ENCODE measurements at regions not wholly inside any gene's neighbourhood (a gene's known extent, or its start where the extent isn't known, plus 50 kb on each side); places are given as distances from the start of the nearest gene placed in this dataset.

DNA sequence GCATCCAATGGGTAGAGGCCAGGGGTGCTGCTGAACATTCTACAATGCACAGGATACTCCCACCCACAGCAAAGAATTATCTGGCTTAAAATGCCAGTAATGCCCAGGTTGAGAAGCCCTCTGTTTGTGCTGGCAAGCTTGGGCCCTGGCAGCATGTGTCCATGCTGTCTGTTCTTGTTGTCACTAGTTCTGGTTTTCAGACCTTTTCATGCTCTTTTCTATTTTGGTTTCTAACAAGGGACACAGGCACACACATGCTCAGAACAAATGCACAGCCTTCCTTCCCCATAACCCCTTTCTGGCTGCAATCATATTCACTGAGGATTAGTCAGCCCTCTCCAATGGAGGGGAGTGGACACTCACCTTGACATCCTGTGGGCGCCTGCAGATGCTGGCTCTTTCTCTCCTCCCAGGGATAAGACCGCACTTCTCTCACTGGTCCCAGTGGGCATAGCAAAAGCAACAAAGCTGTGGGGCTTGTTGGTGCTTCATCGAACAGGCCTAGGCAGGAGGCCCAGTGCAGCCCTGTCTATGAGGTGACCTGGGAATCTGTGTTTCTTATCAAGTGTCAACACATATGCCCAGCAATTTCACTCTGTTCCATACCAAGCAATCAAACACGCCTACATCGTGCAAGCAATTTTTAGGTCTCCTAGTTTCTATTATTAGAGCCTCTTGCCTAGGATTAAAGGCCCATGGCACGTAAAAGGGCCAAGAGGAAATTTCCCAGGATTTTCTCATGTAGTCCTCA, 271.1 kb upstream of the CCL2 start:
- H3K27me3 ChIP-seq (ENCODE audit: control insufficient read depth in 4 of 4, insufficient read depth in 4 of 4, low read length in 3 of 4): peaks cover 0 to 3% (median 0%) of the 10 kb centered on the region in 4 donors
- no peak overlapping the region for H3K9ac ChIP-seq (ENCODE audit: low read depth in 1 of 2, low read length in 2 of 2)
- TF ChIP-seq FOXA2 (IDR thresholded peaks at IDR 0.05): no peak
- TF ChIP-seq GABPA (IDR thresholded peaks at IDR 0.05 in 1 of 2, conservative IDR thresholded peaks at IDR 0.05 in 1 of 2): no peak
- TF ChIP-seq HNF4G (IDR thresholded peaks at IDR 0.05): no peak
- no peak for TF ChIP-seq HNF4A (conservative IDR thresholded peaks at IDR 0.05)
- no peak for TF ChIP-seq JUND (IDR thresholded peaks at IDR 0.05)
- TF ChIP-seq, protein P1, sequence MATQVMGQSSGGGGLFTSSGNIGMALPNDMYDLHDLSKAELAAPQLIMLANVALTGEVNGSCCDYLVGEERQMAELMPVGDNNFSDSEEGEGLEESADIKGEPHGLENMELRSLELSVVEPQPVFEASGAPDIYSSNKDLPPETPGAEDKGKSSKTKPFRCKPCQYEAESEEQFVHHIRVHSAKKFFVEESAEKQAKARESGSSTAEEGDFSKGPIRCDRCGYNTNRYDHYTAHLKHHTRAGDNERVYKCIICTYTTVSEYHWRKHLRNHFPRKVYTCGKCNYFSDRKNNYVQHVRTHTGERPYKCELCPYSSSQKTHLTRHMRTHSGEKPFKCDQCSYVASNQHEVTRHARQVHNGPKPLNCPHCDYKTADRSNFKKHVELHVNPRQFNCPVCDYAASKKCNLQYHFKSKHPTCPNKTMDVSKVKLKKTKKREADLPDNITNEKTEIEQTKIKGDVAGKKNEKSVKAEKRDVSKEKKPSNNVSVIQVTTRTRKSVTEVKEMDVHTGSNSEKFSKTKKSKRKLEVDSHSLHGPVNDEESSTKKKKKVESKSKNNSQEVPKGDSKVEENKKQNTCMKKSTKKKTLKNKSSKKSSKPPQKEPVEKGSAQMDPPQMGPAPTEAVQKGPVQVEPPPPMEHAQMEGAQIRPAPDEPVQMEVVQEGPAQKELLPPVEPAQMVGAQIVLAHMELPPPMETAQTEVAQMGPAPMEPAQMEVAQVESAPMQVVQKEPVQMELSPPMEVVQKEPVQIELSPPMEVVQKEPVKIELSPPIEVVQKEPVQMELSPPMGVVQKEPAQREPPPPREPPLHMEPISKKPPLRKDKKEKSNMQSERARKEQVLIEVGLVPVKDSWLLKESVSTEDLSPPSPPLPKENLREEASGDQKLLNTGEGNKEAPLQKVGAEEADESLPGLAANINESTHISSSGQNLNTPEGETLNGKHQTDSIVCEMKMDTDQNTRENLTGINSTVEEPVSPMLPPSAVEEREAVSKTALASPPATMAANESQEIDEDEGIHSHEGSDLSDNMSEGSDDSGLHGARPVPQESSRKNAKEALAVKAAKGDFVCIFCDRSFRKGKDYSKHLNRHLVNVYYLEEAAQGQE (IDR thresholded peaks at IDR 0.05): no peak
- no peak for TF ChIP-seq RXRA (IDR thresholded peaks at IDR 0.05)
- TF ChIP-seq, protein P2, sequence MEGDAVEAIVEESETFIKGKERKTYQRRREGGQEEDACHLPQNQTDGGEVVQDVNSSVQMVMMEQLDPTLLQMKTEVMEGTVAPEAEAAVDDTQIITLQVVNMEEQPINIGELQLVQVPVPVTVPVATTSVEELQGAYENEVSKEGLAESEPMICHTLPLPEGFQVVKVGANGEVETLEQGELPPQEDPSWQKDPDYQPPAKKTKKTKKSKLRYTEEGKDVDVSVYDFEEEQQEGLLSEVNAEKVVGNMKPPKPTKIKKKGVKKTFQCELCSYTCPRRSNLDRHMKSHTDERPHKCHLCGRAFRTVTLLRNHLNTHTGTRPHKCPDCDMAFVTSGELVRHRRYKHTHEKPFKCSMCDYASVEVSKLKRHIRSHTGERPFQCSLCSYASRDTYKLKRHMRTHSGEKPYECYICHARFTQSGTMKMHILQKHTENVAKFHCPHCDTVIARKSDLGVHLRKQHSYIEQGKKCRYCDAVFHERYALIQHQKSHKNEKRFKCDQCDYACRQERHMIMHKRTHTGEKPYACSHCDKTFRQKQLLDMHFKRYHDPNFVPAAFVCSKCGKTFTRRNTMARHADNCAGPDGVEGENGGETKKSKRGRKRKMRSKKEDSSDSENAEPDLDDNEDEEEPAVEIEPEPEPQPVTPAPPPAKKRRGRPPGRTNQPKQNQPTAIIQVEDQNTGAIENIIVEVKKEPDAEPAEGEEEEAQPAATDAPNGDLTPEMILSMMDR (IDR thresholded peaks at IDR 0.05; ENCODE audit: low read depth, low read length, missing input control): no peak
- TF ChIP-seq YY1 (IDR thresholded peaks at IDR 0.05): no peak
- no peak for TF ChIP-seq TAF1 (conservative IDR thresholded peaks at IDR 0.05)
- no peak for TF ChIP-seq FOXA1 (IDR thresholded peaks at IDR 0.05)
- no peak for TF ChIP-seq SP1 (IDR thresholded peaks at IDR 0.05)
- no peak for TF ChIP-seq RAD21 (IDR thresholded peaks at IDR 0.05)
- TF ChIP-seq, protein P3, sequence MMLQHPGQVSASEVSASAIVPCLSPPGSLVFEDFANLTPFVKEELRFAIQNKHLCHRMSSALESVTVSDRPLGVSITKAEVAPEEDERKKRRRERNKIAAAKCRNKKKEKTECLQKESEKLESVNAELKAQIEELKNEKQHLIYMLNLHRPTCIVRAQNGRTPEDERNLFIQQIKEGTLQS (IDR thresholded peaks at IDR 0.05): no peak
- TF ChIP-seq, protein P4, sequence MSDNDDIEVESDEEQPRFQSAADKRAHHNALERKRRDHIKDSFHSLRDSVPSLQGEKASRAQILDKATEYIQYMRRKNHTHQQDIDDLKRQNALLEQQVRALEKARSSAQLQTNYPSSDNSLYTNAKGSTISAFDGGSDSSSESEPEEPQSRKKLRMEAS (IDR thresholded peaks at IDR 0.05): no peak
- TF ChIP-seq, protein P5, sequence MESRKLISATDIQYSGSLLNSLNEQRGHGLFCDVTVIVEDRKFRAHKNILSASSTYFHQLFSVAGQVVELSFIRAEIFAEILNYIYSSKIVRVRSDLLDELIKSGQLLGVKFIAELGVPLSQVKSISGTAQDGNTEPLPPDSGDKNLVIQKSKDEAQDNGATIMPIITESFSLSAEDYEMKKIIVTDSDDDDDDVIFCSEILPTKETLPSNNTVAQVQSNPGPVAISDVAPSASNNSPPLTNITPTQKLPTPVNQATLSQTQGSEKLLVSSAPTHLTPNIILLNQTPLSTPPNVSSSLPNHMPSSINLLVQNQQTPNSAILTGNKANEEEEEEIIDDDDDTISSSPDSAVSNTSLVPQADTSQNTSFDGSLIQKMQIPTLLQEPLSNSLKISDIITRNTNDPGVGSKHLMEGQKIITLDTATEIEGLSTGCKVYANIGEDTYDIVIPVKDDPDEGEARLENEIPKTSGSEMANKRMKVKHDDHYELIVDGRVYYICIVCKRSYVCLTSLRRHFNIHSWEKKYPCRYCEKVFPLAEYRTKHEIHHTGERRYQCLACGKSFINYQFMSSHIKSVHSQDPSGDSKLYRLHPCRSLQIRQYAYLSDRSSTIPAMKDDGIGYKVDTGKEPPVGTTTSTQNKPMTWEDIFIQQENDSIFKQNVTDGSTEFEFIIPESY (IDR thresholded peaks at IDR 0.05): no peak
- H3K4me3 ChIP-seq (ENCODE audit: low read depth in 1 of 3, low read length in 3 of 3): no peak overlapping the region
- DNase-seq (ENCODE audit: low spot score): no peak
- H3K9me3 ChIP-seq (ENCODE audit: control insufficient read depth in 4 of 4, low read length in 3 of 4): no peaks in the 10 kb centered on the region
- no peaks in the 10 kb centered on the region for H3K36me3 ChIP-seq (ENCODE audit: control insufficient read depth in 4 of 4, insufficient read depth in 3 of 4, low read depth in 1 of 4, low read length in 3 of 4)
- 88% methylated on average over 6 of the region's 6 CpGs for WGBS
- H3K27ac ChIP-seq (ENCODE audit: low read depth in 1 of 2, low read length in 2 of 2): no peak overlapping the region
- H3K4me1 ChIP-seq (ENCODE audit: control insufficient read depth in 4 of 4, insufficient read depth in 4 of 4, low read length in 3 of 4): no peaks in the 10 kb centered on the region

Data from liver (tissue), 8 donors.